Right atrium auricular region (tissue), 2 donors: ENCODE measurements at regions not wholly inside any gene's neighbourhood (a gene's known extent, or its start where the extent isn't known, plus 50 kb on each side); places are given as distances from the start of the nearest gene placed in this dataset.

Experiments
- DNase-seq: peaks from one replicate; pipeline ENCODE4 v3.0.0-alpha.2; 2019; ENCODE audit warnings: low spot score
- H3K27ac ChIP-seq, 2 donors: fragments of 200-600 bp; sonication (generic); 1 replicate in 1 of 2; 2 replicates in 1 of 2; pipeline ENCODE4 v1.5.1; 2016 to 2019
- H3K27me3 ChIP-seq, 2 donors: fragments of 200-600 bp; sonication (generic); one replicate each; pipeline versions ENCODE4 v1.5.1 to v1.6.0; 2017 to 2019
- H3K36me3 ChIP-seq: fragments of 200-600 bp; sonication (generic); one replicate; pipeline ENCODE4 v1.5.1; 2016
- H3K4me1 ChIP-seq, 2 donors: fragments of 200-600 bp; sonication (generic); one replicate each; pipeline versions ENCODE4 v1.5.1 to v1.6.0; 2017 to 2019
- H3K4me3 ChIP-seq, 2 donors: fragments of 200-600 bp; sonication (generic); 1 replicate in 1 of 2; 2 replicates in 1 of 2; pipeline ENCODE4 v1.5.1; 2017 to 2019; ENCODE audit warnings: mild to moderate bottlenecking in 1 of 2, moderate library complexity in 1 of 2
- H3K9me3 ChIP-seq, 2 donors: fragments of 200-600 bp; sonication (generic); one replicate each; pipeline ENCODE4 v1.5.1; 2019
- TF ChIP-seq, protein P1 (sequence below), 2 donors: fragments of 200-600 bp; sonication (generic); IDR thresholded peaks; one replicate each; pipeline ENCODE4 v1.5.1; 2019; ENCODE audit warnings: antibody characterized with exemption in 2 of 2

GRCh38 chr15:29913528-29914135 lies 91.4 kb upstream of the TJP1 start:
- Histone ChIP-seq H3K9me3 (peaks cover 0 to 6% of the 10 kb centered on the region in 2 donors), H3K27ac (peak overlapping the region; percentile 33 to 81), H3K4me1 (peaks cover 0 to 49% of the 10 kb centered on the region in 2 donors), H3K27me3 (no peaks in the 10 kb centered on the region), H3K36me3 (no peaks in the 10 kb centered on the region), H3K4me3 (no peak overlapping the region)
- no peak for DNase-seq
- TF ChIP-seq, protein P1, sequence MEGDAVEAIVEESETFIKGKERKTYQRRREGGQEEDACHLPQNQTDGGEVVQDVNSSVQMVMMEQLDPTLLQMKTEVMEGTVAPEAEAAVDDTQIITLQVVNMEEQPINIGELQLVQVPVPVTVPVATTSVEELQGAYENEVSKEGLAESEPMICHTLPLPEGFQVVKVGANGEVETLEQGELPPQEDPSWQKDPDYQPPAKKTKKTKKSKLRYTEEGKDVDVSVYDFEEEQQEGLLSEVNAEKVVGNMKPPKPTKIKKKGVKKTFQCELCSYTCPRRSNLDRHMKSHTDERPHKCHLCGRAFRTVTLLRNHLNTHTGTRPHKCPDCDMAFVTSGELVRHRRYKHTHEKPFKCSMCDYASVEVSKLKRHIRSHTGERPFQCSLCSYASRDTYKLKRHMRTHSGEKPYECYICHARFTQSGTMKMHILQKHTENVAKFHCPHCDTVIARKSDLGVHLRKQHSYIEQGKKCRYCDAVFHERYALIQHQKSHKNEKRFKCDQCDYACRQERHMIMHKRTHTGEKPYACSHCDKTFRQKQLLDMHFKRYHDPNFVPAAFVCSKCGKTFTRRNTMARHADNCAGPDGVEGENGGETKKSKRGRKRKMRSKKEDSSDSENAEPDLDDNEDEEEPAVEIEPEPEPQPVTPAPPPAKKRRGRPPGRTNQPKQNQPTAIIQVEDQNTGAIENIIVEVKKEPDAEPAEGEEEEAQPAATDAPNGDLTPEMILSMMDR (IDR thresholded peaks at IDR 0.05), result no peak

- H3K36me3 ChIP-seq, result no peaks in the 10 kb centered on the region
- peak overlapping the region; percentile 16 to 81 for H3K27ac ChIP-seq
- TF ChIP-seq, protein P1 (IDR thresholded peaks at IDR 0.05), result no peak
- no peak for DNase-seq
- H3K9me3 ChIP-seq, result peaks cover 0 to 6% of the 10 kb centered on the region in 2 donors
- H3K4me1 ChIP-seq, result peaks cover 0 to 49% of the 10 kb centered on the region in 2 donors
- no peaks in the 10 kb centered on the region for H3K27me3 ChIP-seq
- H3K4me3 ChIP-seq, result no peak overlapping the region
These were observed 89.4 kb upstream of the TJP1 start for GRCh38 chr15:29911705-29912104.

DNA sequence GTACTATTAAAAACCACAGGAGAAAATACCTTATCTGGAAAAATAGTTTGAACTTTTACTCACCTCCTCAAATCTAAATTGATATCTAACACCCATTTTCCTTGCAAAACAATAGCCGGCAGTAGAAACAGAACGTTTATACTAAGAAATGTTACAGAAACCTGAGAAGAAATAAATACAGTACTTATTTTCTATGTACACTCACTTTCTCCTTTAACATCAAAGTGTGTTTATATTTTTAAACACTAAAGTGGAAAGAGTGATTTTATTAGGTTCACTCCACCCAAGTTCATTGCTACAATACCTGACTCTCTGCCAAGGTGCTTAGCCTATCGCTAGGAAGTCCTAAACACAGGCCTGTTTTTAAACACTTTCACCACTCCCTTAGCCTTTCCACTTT lies 87.8 kb upstream of the TJP1 start:
- Histone ChIP-seq H3K27ac (peak overlapping the region in 1 of 2 donors; percentile 81), H3K4me1 (peaks cover 0 to 48% of the 10 kb centered on the region in 2 donors)
- DNase-seq, result no peak

GRCh38 chr15:29904757-29905417 lies 82.6 kb upstream of the TJP1 start:
- H3K36me3 ChIP-seq, result no peaks in the 10 kb centered on the region
- H3K4me3 ChIP-seq, result no peak overlapping the region
- TF ChIP-seq, protein P1 (IDR thresholded peaks at IDR 0.05), result no peak
- DNase-seq, result no peak
- H3K4me1 ChIP-seq, result peaks cover 0 to 14% of the 10 kb centered on the region in 2 donors
- H3K27me3 ChIP-seq, result no peaks in the 10 kb centered on the region
- no peak overlapping the region for H3K27ac ChIP-seq
- no peaks in the 10 kb centered on the region for H3K9me3 ChIP-seq

More for the DNA sequence above, 87.8 kb upstream of the TJP1 start:
- Histone ChIP-seq H3K9me3 (peaks cover 0 to 6% of the 10 kb centered on the region in 2 donors), H3K27me3 (no peaks in the 10 kb centered on the region), H3K36me3 (no peaks in the 10 kb centered on the region), H3K4me3 (no peak overlapping the region)
- TF ChIP-seq, protein P1 (IDR thresholded peaks at IDR 0.05), result no peak

- Histone ChIP-seq H3K4me3 (no peak overlapping the region), H3K9me3 (no peaks in the 10 kb centered on the region), H3K36me3 (no peaks in the 10 kb centered on the region), H3K27ac (peak overlapping the region in 1 of 2 donors; percentile 22), H3K4me1 (peaks cover 0 to 8% of the 10 kb centered on the region in 2 donors), H3K27me3 (no peaks in the 10 kb centered on the region)
- no peak for DNase-seq
- TF ChIP-seq, protein P1 (IDR thresholded peaks at IDR 0.05), result no peak
These were observed 81.7 kb upstream of the TJP1 start for GRCh38 chr15:29903785-29904464.
